GM19468 (cell line): ENCODE measurements at regions not wholly inside any gene's neighbourhood (a gene's known extent, or its start where the extent isn't known, plus 50 kb on each side); places are given as distances from the start of the nearest gene placed in this dataset.
"Not testable (repeated sequence)": the region's sequence is repeated elsewhere in the genome, so short reads cannot be mapped to it uniquely, and the experiment has no call there.

Source experiments
- ATAC-seq: cut with Tn5 transposase; IDR thresholded peaks from one replicate; pipeline ENCODE4 v1.9.1; 2021; ENCODE audit warnings: mild to moderate bottlenecking, moderate library complexity, moderate number of reproducible peaks; ENCODE audit not compliant: unreplicated experiment; ENCODE audit errors: extremely low read depth

DNA sequence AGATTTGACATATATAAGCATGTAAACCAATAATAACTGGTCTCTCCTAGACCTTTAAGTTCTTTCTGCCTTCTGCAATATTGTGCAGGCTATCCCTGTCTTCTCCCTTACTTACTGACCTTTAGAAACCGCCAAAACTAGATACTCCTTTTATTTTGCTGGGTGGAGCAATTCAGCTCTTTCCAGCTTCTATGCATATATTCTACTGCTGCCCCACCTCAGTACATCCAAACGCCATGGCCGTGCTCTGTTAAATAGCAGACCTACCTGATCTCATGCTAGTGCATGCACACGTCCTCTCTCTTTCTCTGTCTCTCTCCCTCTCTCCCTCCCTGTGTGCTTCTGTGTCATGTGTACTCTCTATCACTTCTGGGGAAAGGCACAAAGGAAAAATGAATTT is 76.7 kb upstream of the CAPRIN1 start:
- no peak for ATAC-seq

DNA sequence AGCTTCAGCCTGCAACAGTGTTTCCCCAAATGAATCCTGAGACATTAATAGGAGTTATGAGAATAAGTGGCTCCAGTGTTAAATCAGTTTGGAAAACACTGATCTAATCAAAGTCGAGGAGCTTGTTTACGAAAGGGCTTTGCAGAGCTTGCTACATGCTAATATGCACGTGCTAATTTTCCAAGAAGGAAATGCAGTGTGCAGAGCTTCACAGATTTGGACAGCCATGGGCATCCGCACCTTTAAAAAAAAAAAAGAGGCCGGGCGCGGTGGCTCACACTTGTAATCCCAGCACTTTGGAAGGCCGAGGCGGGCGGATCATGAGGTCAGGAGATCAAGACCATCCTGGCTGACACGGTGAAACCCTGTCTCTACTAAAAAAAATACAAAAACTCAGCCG is 79.7 kb upstream of the LMO2 start:
- ATAC-seq, result not testable (repeated sequence)

DNA sequence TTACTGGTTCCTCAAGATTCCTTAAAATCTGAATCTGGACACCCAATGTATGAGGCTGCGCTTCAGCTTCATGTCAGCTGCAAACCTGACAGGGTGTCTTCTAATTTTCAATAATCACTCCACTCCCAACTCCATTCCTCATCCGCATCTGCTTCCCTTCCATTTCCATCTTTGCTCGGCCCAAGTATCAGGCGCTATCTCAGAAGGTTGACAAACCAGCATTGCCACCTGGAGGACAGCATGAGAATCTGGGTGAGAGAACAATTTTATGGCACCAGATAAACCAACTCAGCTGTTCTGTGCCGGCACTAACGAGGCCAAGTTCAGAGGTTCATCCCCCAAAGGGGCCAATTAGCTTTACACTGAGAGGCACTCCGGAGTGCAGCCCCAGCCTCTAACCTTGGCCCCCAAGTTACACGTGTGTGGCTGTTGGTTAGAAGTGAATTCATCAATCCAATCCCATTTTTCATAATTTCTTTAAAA is 79.1 kb upstream of the LMO2 start:
- peak; percentile 46 for ATAC-seq

DNA sequence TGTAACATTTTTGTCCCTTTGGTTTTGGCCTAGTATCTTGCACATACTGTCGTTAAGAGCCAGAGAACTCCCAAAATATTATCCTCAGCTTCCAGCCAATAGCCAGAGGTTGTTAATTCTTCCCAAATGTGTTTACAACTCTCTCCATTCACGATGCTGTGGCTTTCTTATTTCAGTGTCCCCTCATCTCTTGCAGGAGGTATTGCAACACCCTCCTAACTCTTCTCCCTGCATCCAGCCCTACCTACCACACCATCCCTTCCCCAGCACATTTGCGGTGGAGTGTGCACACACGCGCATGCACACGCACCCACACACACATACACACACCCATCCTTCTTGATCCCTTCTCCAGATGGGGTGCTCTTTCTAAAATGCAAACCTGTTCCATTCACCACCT is 75.6 kb upstream of the LMO2 start:
- no peak for ATAC-seq

DNA sequence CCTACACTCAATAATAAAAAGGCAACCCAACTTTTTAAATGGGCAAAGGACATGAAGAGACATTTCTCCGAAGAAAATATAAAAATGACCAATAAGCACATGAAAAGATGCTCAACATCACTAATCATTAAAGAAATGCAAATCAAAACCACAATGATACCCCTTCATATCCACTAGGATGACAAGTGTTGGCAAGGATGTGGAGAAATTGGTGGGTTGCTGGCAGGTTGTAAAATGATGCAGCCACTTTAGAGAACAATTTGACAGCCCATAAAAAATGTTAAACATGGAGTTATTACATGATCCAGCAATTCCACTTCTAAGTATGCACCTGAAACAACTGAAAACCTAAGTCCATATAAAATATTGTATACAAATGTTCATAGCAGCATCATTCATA is 73.2 kb upstream of the LMO2 start:
- ATAC-seq, result no peak

DNA sequence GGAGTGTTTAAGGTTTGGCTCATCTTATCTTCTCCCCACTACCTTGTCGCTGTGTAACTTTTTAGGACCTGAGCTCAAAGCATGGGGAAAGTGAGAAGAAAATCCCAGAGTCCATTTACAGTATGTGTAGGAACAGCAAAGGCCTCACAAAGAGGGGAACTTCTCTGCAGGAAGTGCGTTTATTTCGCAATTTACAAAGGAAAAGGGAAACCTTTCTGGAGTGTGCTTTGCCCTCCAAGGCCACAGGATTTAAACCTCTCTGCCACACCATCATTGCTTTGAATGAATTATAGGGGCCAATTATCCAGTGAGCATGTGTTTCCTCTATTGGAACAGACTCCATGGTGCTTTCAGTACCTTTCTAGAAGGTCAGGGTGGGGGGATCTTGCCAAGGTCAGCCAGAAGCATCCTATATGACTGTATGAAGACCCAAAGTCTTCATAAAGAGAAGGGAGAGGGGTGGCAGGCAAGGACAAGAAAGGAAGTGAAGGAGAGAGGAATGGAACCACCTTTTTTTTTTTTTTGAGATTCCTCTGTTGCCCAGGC is 68.1 kb upstream of the LMO2 start:
- ATAC-seq, result no peak

DNA sequence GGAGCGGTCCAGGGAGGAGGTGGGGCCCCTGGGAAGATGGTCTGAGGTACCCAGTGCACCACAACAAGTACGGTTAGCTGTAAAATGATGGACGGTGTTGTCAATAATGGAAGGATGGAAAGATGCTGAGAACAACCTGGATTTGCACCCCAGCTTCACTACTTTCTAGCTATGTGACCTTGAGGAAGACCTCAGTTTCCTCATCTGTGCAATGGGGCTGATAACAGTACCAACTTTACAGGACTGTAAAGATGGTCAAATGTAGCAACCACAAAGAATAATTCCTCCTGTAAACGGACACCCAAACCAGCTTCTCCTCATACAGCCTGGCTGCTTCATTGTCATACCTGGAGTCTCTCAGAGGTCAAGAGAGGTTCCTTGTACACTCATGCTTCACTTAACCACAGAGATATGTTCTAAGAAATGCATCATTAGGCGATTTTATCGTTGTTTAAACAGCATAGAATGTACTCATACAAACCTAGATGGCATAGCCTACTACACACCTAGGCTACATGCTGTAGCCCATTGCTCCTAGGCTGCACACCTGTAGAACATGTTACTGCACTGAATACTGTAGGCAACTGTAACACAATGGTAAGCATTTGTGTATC is 65.5 kb upstream of the LMO2 start:
- no peak for ATAC-seq

DNA sequence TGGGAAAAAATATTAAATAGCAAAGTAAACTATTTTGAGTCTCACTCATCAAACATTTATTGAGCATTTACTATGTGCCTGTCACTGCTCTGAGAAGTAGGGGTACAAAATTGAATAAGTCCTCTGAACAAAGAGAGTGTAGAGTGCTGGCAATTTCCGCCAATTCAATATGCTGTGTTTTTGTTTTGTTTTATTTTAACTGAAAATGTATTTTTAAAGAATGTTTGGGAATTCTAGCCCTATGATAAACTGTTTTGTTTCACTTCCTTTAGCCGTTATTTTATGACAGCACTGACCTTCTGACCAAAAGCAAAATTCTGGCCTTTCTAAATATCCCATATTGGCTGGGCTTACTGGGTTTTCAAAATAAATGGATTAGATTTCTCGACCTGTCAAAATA is 64.7 kb upstream of the LMO2 start:
- no peak for ATAC-seq

DNA sequence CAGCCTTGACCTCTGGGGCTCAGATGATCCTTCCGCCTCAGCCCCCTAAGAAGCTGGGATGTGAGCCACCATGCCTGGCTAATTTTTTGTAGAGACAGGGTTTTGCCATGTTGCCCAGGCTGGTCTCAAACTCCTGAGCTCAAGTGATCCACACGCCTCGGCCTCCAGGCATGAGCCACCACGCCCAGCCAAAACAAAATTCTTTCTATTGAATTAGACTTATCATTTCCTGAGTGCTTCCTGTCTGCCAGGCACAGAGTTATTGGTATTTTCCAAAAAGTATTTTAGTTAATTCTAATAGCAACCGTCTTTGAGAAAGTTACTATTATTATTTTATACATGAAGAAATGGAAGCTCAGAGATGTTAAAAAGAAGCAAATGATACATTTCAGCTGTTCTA is 61.4 kb upstream of the LMO2 start:
- no peak for ATAC-seq

DNA sequence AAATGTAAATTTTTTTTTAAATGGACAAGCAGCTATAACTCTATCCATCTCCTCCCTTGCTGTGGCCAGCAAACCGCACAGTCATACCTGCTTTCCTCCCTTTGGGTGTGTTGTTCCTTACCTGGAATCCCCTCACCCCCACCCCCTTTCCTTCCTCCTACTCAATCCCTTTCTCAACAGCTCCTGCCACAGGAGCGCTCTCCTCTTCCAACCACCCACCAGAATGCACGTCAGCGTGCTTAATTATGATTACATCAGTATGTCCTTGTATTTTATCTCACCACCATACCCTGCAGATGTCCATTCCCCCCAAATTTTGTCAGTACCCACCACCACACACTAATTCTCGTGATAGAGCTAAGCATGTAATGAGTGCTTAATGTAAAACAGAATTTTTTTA is 60.9 kb upstream of the LMO2 start:
- ATAC-seq, result no peak

DNA sequence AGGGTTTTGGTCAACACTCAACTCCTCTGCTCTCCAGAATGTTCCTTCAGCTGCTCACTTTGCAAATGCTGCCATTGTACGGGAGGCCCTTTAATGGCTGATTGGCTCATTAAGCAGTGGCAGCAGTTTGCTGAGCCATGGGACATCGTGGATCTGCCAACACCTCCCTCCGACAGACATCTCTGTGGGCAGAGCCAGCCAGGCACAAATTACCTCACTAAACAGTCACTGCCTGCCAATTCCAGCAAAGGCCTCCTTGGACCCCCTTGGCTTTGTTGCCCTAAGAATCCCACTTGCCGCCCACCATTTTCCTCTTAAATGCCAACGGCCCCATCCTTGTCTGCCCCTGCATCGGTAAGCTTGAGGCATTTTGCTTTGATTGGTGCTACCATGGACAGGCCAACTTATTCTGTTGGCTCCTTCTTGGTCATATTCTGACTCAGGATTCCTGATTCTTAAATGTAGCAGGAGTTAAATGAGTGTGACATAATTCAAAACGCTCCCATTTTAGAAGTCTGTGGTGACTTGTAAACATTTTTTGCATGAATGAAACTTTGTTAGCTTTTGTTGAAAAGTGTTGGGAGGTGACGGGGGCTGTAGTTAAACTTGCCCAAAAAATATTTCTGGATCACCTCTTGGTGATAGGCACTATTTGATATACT is 57.5 kb upstream of the LMO2 start:
- ATAC-seq, result no peak

DNA sequence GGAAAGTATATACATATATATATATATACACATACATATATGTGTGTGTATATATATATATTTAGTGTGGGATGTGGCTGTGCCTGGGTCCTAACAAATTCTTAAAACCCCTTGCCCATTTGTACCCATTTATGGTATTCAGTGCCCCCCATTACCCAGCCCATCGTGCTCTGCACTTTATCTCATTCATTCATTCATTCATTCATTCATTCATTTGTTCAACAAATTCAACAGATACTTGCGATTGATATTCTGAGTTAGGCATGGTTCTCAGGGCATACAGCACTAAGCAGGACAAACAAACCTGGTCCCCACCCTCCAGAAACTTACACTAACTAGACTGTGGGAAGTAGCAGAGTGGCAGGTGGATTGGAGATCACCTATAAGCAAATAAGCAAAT is 56.6 kb upstream of the LMO2 start:
- no peak for ATAC-seq

DNA sequence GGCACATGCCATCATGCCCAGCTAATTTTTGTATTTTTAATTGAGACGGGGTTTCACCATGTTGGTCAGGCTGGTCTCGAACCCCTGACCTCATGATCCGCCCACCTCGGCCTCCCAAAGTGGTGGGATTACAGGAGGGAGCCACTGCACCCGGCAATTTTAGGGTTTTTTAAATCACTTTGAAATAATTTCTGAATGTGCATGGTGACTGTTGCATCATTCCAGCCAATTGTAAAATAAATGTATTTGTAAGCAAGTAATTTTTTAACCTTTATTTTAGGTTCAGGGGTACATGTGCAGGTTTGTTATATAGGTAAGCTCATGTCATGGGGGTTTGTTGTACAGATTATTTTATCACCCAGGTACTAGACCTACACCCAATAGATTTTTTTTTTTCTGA is 56.0 kb upstream of the LMO2 start:
- not testable (repeated sequence) for ATAC-seq

DNA sequence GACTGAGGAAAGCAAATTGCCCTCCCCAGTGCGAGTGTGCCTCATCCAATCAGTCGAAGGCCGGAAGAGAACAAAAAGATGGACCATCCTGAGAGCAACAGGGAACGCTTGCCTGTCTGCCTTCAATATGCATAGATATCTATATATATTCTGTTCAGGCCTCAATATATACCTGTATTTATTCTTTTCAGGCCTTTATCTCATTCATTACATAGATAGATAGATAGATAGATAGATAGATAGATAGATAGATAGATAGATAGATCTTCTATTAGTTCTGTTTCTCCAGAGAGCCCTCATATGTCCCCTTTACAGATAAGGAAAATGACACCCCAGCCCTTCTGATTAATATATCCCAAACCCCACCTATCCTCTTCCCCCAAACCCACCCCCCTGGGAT is 55.1 kb upstream of the LMO2 start:
- ATAC-seq, result no peak

DNA sequence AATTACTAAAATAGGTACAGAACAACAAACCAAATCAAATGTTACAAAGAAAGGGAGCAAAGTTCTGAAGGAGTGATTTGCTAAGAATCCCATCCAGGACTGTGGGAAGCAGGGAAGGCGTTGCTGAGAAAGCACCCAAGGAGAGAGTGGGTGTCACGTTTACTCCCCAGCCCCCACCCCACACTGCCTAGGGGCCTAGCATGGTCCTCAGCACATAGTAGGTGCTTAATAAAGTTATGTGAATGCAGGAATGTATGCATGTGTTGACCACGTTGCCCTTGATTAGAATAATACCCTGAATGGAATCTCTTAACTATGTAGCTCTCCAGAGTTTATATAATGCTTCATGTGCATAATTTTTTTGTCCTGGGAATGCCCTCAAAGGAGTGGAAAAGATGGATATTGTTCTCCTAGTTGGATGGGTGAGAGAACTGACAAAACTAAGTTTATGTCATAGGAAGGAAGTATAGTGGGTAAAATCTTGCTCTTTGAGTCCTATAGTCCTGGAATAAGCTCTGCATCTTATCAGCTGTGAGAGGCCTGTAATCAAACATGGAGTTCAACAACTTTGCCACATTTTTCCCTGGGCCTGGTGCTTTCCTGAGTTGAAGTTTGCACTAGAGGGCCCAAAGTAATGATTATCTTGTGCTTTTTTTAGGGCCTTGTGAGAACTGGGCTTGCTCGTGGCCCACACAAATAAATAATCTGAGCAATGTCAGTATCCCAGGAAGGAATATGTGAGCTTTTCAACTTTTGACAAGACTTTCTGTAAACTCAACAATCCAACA is 53.8 kb upstream of the LMO2 start:
- ATAC-seq, result no peak

DNA sequence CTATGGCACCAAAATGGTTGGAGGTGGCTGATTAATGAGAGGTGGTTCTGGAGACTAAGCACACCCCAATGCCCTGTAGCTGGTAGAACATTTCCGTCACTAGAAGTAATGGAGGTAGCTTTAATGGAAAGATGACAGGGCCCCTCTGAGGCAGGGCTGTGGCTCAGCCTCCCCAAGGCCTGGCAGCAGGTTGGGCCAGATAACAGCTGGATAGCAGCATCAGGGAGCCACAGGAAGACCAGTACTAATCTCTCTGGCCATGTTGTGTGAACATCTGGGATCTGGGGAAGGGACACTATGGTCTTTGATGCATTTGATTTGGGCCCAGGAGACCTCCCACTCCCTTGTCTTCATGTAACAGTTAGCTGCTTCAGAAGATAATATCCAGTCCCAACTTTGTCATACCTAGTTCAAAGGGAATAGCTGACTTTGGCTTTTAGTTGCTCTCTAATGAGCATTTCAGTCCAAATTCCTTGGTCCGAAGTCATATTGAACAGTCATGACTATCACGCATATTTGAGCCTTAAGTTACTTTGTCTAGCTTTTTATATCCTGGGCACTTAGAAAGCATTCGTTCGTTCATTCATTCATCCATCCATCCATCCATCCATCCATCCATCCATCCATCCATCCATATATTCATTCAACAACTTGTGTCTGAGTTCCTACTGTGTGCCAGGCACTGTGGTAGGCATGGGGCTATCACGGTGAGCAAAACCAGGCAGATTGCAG is 53.0 kb upstream of the LMO2 start:
- ATAC-seq, result no peak

DNA sequence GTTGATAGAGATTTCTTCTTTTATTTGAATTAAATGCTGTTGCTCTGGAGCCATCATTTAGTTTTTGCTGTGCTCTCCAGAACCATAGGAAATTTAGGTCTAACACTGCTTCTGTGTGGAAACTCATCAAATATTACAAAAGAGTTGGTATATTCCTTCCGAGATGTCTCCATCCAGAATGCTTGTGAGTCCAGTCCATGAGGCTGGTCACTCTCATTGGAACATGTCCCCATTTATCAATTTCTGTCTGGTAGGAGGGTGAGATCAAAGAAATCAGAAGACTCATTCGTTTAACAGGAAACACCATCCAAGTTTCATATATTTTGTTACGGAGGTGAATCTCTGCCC is 52.4 kb upstream of the LMO2 start:
- no peak for ATAC-seq

DNA sequence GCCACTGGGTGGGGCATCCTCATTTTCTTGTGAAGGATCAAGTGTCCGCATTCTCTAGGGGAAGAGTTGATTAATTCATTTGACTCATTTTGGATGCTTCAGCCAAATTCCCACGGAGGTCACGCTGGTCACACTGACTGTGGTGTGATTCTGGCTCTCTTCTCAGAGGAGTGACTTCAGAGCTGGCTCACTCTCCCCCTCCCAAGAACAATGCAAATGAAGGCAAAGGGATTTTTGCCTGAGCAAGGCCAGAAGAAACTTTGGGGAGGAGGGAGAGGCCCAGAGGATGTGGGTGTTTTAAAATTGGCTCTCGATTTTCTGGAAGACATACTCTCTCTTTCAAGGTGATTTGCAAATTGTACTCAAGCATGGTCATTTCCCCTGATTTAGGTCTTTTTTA is 51.1 kb upstream of the LMO2 start:
- no peak for ATAC-seq

DNA sequence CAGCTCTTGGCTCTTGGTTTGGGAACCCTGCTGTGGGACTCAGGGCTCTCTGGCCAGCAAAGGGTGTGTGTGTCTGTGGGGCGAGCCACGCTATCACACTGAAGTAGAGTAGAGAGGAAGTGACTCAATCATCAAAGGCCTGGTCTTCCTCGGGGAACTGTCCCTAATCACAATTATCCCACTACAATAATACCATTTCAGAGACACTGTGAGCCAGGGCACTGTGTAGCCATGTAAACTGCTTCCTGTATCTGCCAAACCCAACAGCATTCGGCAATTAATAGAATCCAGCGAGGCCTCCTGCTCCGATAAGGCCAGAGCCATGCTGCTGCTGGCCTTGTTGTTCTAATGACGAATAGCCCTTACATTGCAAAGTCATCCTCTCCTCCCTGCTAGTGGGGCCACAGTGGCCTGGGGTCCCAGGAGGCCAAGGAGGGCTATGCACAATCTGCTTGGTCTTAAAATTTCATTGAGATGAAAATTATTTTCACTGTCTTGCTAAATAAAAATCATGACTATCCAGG is 49.8 kb upstream of the LMO2 start:
- ATAC-seq, result no peak
